HL-60 (cell line): ENCODE measurements at regions not wholly inside any gene's neighbourhood (a gene's known extent, or its start where the extent isn't known, plus 50 kb on each side); places are given as distances from the start of the nearest gene placed in this dataset.

Experiments
- CTCF ChIP-seq: IDR thresholded peaks from one replicate; pipeline ENCODE4 v1.5.1; 2011; ENCODE audit warnings: low read length, control low read depth, inconsistent platforms; ENCODE audit not compliant: insufficient read depth
- POLR2AphosphoS5 ChIP-seq: IDR thresholded peaks from 2 replicates; pipeline ENCODE4 v1.6.1; 2012; ENCODE audit warnings: low read depth
- REST ChIP-seq: IDR thresholded peaks from 2 replicates; pipeline ENCODE4 v1.6.1; 2012; ENCODE audit warnings: low read depth; ENCODE audit not compliant: insufficient replicate concordance
- SPI1 ChIP-seq: IDR thresholded peaks from 2 replicates; pipeline ENCODE4 v1.6.1; 2012; ENCODE audit warnings: low read depth, mild to moderate bottlenecking, borderline replicate concordance

GRCh38 chr10:108000365-108000764 lies 835.9 kb upstream of the SORCS1 start:
- TF ChIP-seq CTCF: no peak
- TF ChIP-seq REST: no peak
- no peak for TF ChIP-seq POLR2AphosphoS5
- no peak for TF ChIP-seq SPI1
